Trophoblast cell (in vitro differentiated cells and primary cell): ENCODE measurements at regions not wholly inside any gene's neighbourhood (a gene's known extent, or its start where the extent isn't known, plus 50 kb on each side); places are given as distances from the start of the nearest gene placed in this dataset.
"Not testable (repeated sequence)": the region's sequence is repeated elsewhere in the genome, so short reads cannot be mapped to it uniquely, and the experiment has no call there.

Experiments used
- DNase-seq, 2 donors: peaks; one replicate each; pipeline ENCODE4 v3.0.0-alpha.2; 2016
- H2AFZ ChIP-seq: 2 replicates; pipeline ENCODE4 v1.6.1; 2013; ENCODE audit warnings: low read length, moderate library complexity, mild to moderate bottlenecking; ENCODE audit not compliant: insufficient read depth, poor library complexity
- H2AK5ac ChIP-seq: 2 replicates; pipeline ENCODE4 v1.6.1; 2013; ENCODE audit warnings: mild to moderate bottlenecking, low read length
- H2BK120ac ChIP-seq: 2 replicates; pipeline ENCODE4 v1.6.1; 2013; ENCODE audit warnings: low read length, mild to moderate bottlenecking, moderate library complexity; ENCODE audit not compliant: insufficient read depth, poor library complexity
- H2BK12ac ChIP-seq: 2 replicates; pipeline ENCODE4 v1.6.1; 2013; ENCODE audit warnings: mild to moderate bottlenecking, low read length, moderate library complexity
- H2BK5ac ChIP-seq: 2 replicates; pipeline ENCODE4 v1.6.1; 2013; ENCODE audit warnings: low read length, low read depth, moderate library complexity, mild to moderate bottlenecking; ENCODE audit not compliant: poor library complexity
- H3K14ac ChIP-seq: 2 replicates; pipeline ENCODE4 v1.6.1; 2013; ENCODE audit warnings: mild to moderate bottlenecking, low read length
- H3K18ac ChIP-seq: 2 replicates; pipeline ENCODE4 v1.6.1; 2013; ENCODE audit warnings: mild to moderate bottlenecking, low read length
- H3K23ac ChIP-seq: 2 replicates; pipeline ENCODE4 v1.6.1; 2013; ENCODE audit warnings: low read length
- H3K27ac ChIP-seq: 2 replicates; pipeline ENCODE4 v1.5.1; 2013; ENCODE audit warnings: low read depth, mild to moderate bottlenecking, inconsistent platforms, low read length, moderate library complexity
- H3K27me3 ChIP-seq: 2 replicates; pipeline ENCODE4 v1.6.1; 2013; ENCODE audit warnings: inconsistent platforms, mild to moderate bottlenecking, low read length, moderate library complexity; ENCODE audit not compliant: insufficient read depth
- H3K36me3 ChIP-seq, 2 experiments: 1 replicate in 1 of 2; 2 replicates in 1 of 2; pipeline ENCODE4 v1.6.1; 2013; ENCODE audit warnings: low read length in 2 of 2, mild to moderate bottlenecking in 2 of 2, moderate library complexity in 1 of 2; ENCODE audit not compliant: insufficient read depth in 2 of 2, control insufficient read depth in 1 of 2
- H3K4ac ChIP-seq: 2 replicates; pipeline ENCODE4 v1.6.1; 2013; ENCODE audit warnings: low read depth, mild to moderate bottlenecking, low read length, moderate library complexity
- H3K4me1 ChIP-seq, 2 experiments: 1 replicate in 1 of 2; 2 replicates in 1 of 2; pipeline ENCODE4 v1.6.1; 2013; ENCODE audit warnings: low read length in 2 of 2, mild to moderate bottlenecking in 2 of 2, moderate library complexity in 1 of 2; ENCODE audit not compliant: insufficient read depth in 2 of 2, control insufficient read depth in 1 of 2
- H3K4me2 ChIP-seq: 2 replicates; pipeline ENCODE4 v1.6.1; 2013; ENCODE audit warnings: inconsistent platforms, mild to moderate bottlenecking, low read length, moderate library complexity
- H3K4me3 ChIP-seq: 2 replicates; pipeline ENCODE4 v1.5.1; 2013; ENCODE audit warnings: mild to moderate bottlenecking, low read depth, low read length, inconsistent platforms
- H3K79me1 ChIP-seq: one replicate; pipeline ENCODE4 v1.6.1; 2013; ENCODE audit warnings: low read length
- H3K79me2 ChIP-seq: 2 replicates; pipeline ENCODE4 v1.6.1; 2013; ENCODE audit warnings: low read length, mild to moderate bottlenecking; ENCODE audit not compliant: control insufficient read depth, insufficient read depth, poor library complexity
- H3K9ac ChIP-seq: 2 replicates; pipeline ENCODE4 v1.6.1; 2013; ENCODE audit warnings: mild to moderate bottlenecking, low read length
- H3K9me3 ChIP-seq: 2 replicates; pipeline ENCODE4 v1.6.1; 2013; ENCODE audit warnings: low read depth, mild to moderate bottlenecking, control low read depth, inconsistent platforms, low read length; ENCODE audit not compliant: insufficient read depth
- H4K12ac ChIP-seq: 2 replicates; pipeline ENCODE4 v1.6.1; 2013; ENCODE audit warnings: low read depth, mild to moderate bottlenecking, low read length, moderate library complexity
- H4K8ac ChIP-seq: 2 replicates; pipeline ENCODE4 v1.6.1; 2013; ENCODE audit warnings: low read depth, mild to moderate bottlenecking, low read length, moderate library complexity
- H4K91ac ChIP-seq: one replicate; pipeline ENCODE4 v1.6.1; 2013; ENCODE audit warnings: low read depth, mild to moderate bottlenecking, low read length, moderate library complexity
- WGBS: extraction: QIAGEN DNeasy Blood & Tissue Kit; methylation state at CpG from one replicate; pipeline ENCODE4 v1.1.7; 2013; ENCODE audit warnings: missing lambda C conversion rate; ENCODE audit not compliant: insufficient read length, insufficient coverage; ENCODE audit errors: extremely low coverage; 5-methylcytosine and 5-hydroxymethylcytosine counted together

DNA sequence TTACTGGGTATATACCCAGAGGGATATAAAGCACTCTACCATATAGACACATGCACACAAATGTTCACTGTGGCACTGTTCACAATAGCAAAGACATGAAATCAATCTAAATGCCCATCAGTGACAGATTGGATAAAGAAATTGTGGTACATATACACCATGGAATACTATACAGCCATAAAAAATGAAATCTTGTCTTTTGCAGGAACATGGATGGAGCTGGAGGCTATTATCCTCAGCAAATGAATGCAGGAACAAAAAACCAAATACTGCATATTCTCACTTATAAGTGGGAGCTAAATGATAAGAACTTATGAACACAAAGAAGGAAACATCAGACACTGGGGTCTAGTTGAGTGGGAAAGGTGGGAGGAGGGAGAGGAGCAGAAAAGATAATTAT, 200.1 kb downstream of the LRRN1 start:
- H3K18ac ChIP-seq, H2BK120ac ChIP-seq, H3K27ac ChIP-seq, H3K4me3 ChIP-seq, H2AFZ ChIP-seq, H3K4me2 ChIP-seq, H3K27me3 ChIP-seq, H3K9me3 ChIP-seq, H3K14ac ChIP-seq, H2AK5ac ChIP-seq, H3K23ac ChIP-seq, H3K4ac ChIP-seq, H4K8ac ChIP-seq, DNase-seq, H4K12ac ChIP-seq, H3K36me3 ChIP-seq, H3K9ac ChIP-seq, H4K91ac ChIP-seq, H3K79me2 ChIP-seq, H3K79me1 ChIP-seq, H2BK5ac ChIP-seq, H3K4me1 ChIP-seq, H2BK12ac ChIP-seq: not testable (repeated sequence)

- Histone ChIP-seq H3K27ac (no peak overlapping the region), H4K91ac (no peak overlapping the region), H3K79me2 (no peaks in the 10 kb centered on the region), H3K14ac (no peak overlapping the region), H2AFZ (no peak overlapping the region), H3K4ac (no peak overlapping the region), H3K9ac (no peak overlapping the region), H3K4me3 (no peak overlapping the region), H3K18ac (no peak overlapping the region), H2BK5ac (no peak overlapping the region), H2AK5ac (no peak overlapping the region), H3K27me3 (no peaks in the 10 kb centered on the region), H3K4me2 (no peak overlapping the region), H2BK12ac (no peak overlapping the region), H3K4me1 (no peaks in the 10 kb centered on the region), H2BK120ac (no peak overlapping the region), H4K12ac (no peak overlapping the region), H3K23ac (no peak overlapping the region), H3K79me1 (no peaks in the 10 kb centered on the region), H3K36me3 (no peaks in the 10 kb centered on the region), H3K9me3 (no peaks in the 10 kb centered on the region), H4K8ac (no peak overlapping the region)
- DNase-seq: no peak
Measured at GRCh38 chr3:4001976-4002375, 202.7 kb downstream of the LRRN1 start.

DNA sequence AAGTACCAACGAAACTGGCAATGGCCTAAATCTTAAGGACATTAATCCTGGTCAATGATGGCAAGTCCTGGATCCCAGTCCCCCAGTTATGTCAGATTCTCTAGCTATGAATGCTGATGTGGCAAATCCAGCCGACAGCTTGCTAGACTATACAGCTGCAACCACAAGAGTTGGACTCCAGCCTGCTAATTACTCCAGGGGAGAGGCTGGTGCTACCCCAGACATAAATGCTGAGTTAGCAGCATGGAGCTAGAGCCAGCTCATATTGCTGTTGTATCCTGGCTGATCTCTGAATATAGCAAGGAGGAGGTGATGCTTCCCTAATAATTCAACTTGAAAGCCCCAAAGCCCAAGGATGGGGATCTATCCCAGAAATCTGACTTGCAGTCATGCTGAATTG, 207.1 kb downstream of the LRRN1 start:
- Histone ChIP-seq H4K12ac (no peak overlapping the region), H3K27me3 (no peaks in the 10 kb centered on the region), H3K27ac (no peak overlapping the region), H4K8ac (no peak overlapping the region), H2BK120ac (no peak overlapping the region), H3K9me3 (no peaks in the 10 kb centered on the region), H3K9ac (no peak overlapping the region), H2BK5ac (no peak overlapping the region), H2AFZ (no peak overlapping the region), H3K23ac (no peak overlapping the region), H3K4me1 (no peaks in the 10 kb centered on the region), H3K79me1 (no peaks in the 10 kb centered on the region), H3K36me3 (no peaks in the 10 kb centered on the region), H3K14ac (no peak overlapping the region), H3K4me2 (no peak overlapping the region), H2BK12ac (no peak overlapping the region), H3K4ac (no peak overlapping the region), H4K91ac (no peak overlapping the region), H3K79me2 (no peaks in the 10 kb centered on the region), H3K18ac (no peak overlapping the region), H3K4me3 (no peak overlapping the region), H2AK5ac (no peak overlapping the region)
- no peak for DNase-seq
- WGBS: no CpG with 5 or more reads among the region's 2 CpGs

DNA sequence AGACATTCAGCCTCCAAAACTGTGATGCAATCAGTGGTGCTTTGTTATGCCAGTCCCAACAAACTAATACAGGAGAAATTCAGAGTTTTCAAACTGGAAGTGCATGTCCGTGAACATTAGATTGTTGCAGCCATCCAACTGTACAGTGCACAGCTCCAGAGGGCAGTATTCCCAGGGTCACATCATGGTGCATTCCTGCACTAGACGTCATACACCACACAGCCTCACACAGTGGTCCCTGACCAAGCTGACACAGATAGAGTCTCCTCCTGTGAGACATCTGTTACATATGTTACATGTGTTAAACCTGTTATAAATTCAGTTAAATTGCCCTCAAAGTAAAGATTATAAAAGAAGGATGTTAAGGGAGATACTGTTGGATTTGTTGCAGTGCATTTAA, 209.0 kb downstream of the LRRN1 start:
- WGBS: no CpG with 5 or more reads among the region's 2 CpGs
- no peak overlapping the region for H3K14ac ChIP-seq
- H3K18ac ChIP-seq: no peak overlapping the region
- no peak overlapping the region for H3K23ac ChIP-seq
- no peak overlapping the region for H4K8ac ChIP-seq
- H2BK120ac ChIP-seq: no peak overlapping the region
- no peak overlapping the region for H3K4me2 ChIP-seq
- H2BK5ac ChIP-seq: no peak overlapping the region
- no peaks in the 10 kb centered on the region for H3K36me3 ChIP-seq
- H4K91ac ChIP-seq: no peak overlapping the region
- no peaks in the 10 kb centered on the region for H3K4me1 ChIP-seq
- H2BK12ac ChIP-seq: no peak overlapping the region
- peaks cover 2% of the 10 kb centered on the region for H3K9me3 ChIP-seq
- no peaks in the 10 kb centered on the region for H3K27me3 ChIP-seq
- no peak overlapping the region for H3K4ac ChIP-seq
- no peaks in the 10 kb centered on the region for H3K79me1 ChIP-seq
- no peak overlapping the region for H3K9ac ChIP-seq
- H3K4me3 ChIP-seq: no peak overlapping the region
- no peak overlapping the region for H4K12ac ChIP-seq
- H2AFZ ChIP-seq: no peak overlapping the region
- H3K27ac ChIP-seq: no peak overlapping the region
- no peak for DNase-seq
- no peak overlapping the region for H2AK5ac ChIP-seq
- no peaks in the 10 kb centered on the region for H3K79me2 ChIP-seq

DNA sequence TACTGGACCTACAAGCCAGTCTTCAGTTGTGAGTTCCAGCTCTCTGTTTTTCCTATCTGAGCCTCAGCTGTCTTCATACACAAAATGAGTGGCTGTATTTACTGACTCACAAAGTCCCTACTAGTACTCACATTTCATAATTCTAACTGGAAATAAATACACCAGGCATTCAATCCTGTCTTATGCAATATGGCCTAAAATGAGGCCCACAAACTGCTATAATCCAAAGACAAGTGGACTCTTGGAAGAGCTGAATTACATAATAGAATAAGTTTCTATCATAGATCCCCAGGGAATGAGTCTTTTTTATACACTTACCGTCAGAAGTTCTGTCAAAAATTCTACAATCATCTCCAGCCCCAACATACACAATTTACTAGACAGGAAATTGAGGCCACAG, 211.9 kb downstream of the LRRN1 start:
- no peak overlapping the region for H2BK5ac ChIP-seq
- no peaks in the 10 kb centered on the region for H3K36me3 ChIP-seq
- no peak overlapping the region for H3K27ac ChIP-seq
- no peak overlapping the region for H3K23ac ChIP-seq
- no peaks in the 10 kb centered on the region for H3K4me1 ChIP-seq
- no peak overlapping the region for H3K4me2 ChIP-seq
- WGBS: no CpG with 5 or more reads among the region's 1 CpG
- H2BK120ac ChIP-seq: no peak overlapping the region
- H4K8ac ChIP-seq: no peak overlapping the region
- H3K9ac ChIP-seq: no peak overlapping the region
- no peak overlapping the region for H3K14ac ChIP-seq
- H4K12ac ChIP-seq: no peak overlapping the region
- no peak overlapping the region for H2BK12ac ChIP-seq
- no peak overlapping the region for H3K18ac ChIP-seq
- no peak for DNase-seq
- H2AFZ ChIP-seq: no peak overlapping the region
- H3K79me1 ChIP-seq: no peaks in the 10 kb centered on the region
- no peak overlapping the region for H3K4ac ChIP-seq
- H4K91ac ChIP-seq: no peak overlapping the region
- no peak overlapping the region for H3K4me3 ChIP-seq
- H3K9me3 ChIP-seq: peaks cover 2% of the 10 kb centered on the region
- H3K27me3 ChIP-seq: no peaks in the 10 kb centered on the region
- no peaks in the 10 kb centered on the region for H3K79me2 ChIP-seq
- no peak overlapping the region for H2AK5ac ChIP-seq
